GM21825 (cell line): ENCODE measurements at regions not wholly inside any gene's neighbourhood (a gene's known extent, or its start where the extent isn't known, plus 50 kb on each side); places are given as distances from the start of the nearest gene placed in this dataset.
"Not testable (repeated sequence)": the region's sequence is repeated elsewhere in the genome, so short reads cannot be mapped to it uniquely, and the experiment has no call there.

Source experiments
- ATAC-seq: cut with Tn5 transposase; IDR thresholded peaks from one replicate; pipeline ENCODE4 v1.9.1; 2021; ENCODE audit warnings: mild to moderate bottlenecking, moderate library complexity; ENCODE audit not compliant: unreplicated experiment

DNA sequence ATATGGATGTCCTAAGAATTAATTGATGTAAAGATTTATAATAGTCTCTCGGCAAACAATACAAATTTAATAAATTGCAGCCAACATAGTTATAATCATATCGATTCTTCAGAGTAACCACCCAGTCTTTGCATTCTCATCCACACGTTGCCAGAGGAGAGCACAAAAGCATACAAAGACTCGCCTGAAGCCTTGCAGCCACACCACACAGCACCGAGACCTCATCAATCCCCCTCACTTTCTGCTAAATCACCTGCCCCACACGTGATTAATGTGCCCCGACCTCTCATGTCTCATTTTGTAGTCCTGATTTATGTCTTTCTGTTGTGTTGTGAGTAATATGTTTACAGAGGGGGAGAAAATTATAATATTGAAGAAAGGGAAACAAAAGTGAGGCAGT, 510.4 kb downstream of the TRIML1 start:
- ATAC-seq = no peak

DNA sequence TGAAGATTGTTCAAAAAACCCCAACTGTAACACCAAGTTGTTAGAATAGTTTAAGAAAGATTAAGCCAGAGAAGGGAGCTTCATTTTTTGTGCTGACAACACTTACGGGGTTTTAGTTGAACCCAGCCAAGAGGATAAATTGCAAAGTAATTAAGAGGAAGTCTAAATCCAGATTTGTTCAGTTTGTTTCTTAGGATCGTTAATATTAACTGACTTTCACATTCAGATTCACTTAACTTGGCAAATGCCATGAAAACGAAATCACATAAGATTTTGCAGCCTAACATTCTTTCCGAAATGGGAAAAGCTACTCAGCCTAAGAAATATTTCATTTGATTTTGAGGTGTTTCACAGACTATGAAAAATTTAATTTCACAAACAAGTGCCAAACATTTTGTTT, 511.3 kb downstream of the TRIML1 start:
- ATAC-seq = no peak

DNA sequence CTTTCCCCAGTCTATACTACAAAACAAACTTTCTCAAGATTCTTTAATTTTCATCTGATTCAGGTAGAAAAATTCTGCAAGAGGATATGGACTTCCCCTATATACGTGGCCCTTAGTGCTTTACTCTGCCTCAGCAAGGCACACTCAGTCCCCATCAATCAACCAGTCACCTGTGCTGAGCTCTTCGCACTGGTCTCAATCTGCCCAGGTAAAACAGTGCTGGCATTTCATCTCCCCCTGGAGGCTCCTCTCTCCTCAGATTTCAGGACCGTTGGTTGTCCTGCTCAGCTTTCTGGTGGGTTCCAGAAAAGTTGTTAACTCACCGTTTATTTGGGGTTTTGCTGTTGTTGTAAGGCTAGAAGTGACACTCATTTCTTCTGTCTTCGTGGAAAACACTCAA, 518.1 kb downstream of the TRIML1 start:
- ATAC-seq = no peak

DNA sequence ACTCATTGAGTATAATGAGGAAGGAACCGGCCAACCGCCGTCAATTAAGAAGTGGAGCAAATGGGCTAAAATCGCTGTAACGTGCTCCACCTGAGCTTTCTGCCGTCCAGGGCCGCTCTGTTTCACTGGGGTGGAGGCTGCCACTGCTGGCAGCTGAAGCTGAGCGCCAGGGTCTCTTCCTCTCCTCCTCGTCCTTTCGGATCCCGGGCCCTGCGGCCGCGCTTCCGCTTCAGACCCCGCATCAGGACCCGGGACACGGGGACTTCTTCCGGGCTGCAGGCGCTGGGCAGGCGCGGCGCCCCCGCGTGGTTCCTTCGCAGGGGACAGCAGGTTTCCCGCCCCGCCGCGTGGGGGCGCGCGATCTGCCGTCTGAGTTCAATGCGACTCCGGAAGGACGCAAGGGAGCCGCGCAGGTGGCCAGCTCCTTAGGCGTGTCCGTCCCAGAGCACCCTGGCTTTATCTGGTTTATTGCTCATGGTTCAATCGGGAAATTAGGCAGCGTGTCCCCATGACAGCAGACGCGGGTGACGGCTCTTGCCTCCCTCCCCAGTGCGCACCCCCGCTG, 519.8 kb downstream of the TRIML1 start:
- ATAC-seq = no peak

- no peak for ATAC-seq
These were observed 521.6 kb downstream of the TRIML1 start for GRCh38 chr4:188660796-188661195.

- no peak for ATAC-seq
These were observed 522.3 kb downstream of the TRIML1 start for GRCh38 chr4:188661502-188661901.

- no peak for ATAC-seq
These were observed 524.1 kb downstream of the TRIML1 start for GRCh38 chr4:188663369-188663768.

DNA sequence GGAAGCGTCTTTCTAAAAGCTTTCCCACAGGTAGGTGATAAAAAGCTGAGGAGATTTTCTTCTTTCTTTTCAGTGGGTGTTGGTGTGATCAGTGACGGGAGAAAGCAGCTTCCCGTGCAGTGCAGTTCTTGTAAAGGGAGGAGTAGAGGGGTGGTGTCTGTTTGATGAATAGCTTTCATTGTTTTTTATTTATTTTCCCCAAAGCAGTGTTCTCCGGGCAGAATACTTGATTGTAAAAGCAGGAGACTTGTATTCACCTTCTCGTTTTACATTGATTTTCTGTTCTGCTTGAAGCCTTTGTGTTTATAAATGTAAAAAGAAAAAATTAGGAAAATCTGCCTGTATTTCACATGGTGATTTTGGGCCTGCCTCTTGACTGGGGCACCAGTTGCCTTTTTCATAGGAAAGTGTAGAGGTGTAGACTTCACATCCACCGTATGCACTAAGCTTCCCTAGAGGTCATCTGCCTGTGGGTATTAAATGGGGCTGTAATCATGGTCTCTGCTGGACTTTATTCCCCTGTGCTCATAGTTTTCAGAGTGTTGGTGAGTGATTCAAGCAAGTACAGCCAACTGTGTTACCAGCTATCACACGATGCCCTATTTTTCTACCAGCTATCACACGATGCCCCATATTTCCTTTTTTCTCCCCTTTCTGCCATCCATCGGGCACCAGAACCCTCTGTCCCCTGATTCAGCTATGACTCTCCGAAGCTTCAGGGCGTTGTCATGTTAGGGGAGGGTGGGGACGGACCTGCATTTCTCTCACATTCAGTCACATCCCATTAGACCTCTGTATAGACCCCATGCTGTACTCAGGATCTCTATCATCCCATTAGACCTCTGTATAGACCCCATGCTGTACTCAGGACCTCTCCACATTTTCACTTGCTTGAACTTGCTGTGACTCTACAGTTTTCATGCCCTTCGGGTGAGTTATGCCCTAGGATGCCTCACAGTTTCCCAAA, 526.5 kb downstream of the TRIML1 start:
- no peak for ATAC-seq

GRCh38 chr4:188678691-188679090, 539.5 kb downstream of the TRIML1 start:
- ATAC-seq = not testable (repeated sequence)

DNA sequence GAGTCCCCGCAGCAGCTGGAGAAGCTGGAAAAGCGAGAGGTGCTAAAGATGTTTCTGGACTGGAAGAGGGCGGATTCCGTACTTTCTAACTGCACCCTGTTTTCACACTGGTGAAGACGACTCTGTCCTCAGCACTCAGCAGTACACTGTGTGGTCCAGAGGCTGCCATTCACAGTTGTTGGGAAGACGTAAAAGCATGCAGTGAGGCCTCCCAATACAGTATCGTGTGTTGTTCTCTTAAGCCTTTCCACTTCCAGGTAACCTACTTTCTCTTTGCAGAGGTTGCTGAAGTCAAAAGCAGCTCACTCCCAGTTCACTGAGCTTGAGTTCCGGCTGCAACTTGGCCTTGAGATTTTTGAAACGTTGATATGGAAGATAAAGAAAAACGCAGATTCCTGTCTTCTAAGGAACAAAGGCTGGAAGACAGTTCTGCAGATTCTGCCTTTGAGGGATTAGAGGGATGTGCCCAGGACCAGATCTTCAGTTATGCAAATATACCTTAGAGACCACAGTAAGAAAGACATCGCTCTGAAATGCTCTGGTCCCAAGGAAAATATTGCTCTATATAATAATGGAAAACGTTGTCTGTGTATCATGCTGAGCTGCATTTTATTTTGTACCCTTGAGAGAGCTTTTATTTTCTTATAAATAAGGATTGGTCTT, 540.9 kb downstream of the TRIML1 start:
- no peak for ATAC-seq

- no peak for ATAC-seq
These were observed 541.4 kb downstream of the TRIML1 start for GRCh38 chr4:188680667-188681063.

DNA sequence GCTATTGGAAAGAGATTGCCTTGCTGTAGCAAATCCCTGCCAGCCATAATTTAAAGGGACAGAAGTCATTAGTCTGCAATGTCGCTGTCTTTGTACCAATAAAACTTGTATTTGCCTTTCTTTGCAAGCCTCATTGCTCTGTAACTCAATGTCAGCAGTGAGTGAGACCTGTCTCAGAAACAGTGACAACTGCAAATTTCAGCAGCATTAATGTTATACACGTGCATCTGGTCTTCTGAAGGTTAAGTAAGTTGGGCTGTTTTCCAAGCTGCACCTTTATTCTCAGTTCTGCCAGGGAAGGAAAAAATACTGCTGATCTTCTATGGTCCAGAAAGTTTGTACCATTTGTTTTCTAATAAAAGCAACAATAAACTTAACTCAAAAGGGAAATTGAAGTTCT, 543.1 kb downstream of the TRIML1 start:
- no peak for ATAC-seq

DNA sequence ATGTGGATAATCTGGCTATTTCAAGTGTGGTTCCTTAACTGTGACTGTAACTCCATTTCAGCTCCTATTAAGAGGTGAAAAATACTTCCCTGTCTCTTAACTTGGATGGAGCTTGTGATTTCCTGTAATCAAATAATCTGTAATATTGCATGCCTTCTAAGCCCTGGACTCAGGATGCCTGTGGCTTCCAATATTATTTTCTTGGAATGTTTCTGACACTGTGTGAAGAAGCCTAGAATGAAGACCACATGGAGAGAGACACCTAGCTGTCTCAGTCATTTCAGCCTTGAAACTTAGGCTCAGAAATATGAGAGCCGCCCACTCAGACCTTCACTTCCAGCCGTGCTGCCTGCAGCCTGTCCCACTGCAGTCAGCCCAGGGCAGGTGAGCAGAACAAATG, 544.3 kb downstream of the TRIML1 start:
- ATAC-seq = no peak

DNA sequence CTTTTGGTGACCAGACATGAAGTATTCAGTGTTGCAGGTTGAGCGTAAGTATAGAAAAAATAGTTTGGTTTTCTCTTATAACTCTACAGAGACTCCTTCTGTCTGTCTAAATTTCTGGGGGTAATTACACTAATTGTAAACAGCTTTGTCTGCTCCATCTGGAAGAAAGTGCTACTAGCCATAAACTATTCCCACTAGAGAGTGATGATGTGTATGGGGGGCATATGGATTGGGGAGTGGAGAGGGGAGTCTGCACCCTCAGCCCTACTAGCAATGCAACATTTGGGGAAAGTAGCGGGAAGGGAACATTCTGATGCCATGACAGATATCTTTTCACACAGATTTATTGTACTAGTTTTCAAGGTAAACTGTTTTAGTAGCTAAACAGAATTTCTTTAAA, 549.7 kb downstream of the TRIML1 start:
- ATAC-seq = no peak

DNA sequence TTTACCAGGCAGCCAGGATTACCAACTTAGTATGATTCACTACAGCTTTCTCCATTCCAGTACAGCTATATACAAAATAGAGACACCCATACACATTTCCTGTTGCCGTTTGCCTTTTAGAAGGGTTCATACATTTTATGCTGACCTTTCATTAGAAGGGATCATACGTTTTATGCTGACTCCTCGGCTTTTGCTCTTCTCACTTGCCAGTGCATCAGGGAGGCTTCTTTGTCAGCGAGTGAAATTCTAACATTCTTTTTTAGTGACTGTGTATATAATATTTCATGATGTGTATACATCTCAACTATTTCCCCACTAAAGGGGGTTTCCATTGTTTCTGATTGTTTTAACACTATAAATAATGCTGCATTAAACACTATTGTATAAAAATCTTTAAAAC, 552.6 kb downstream of the TRIML1 start:
- ATAC-seq = no peak

GRCh38 chr4:188695261-188695660, 556.0 kb downstream of the TRIML1 start:
- no peak for ATAC-seq

DNA sequence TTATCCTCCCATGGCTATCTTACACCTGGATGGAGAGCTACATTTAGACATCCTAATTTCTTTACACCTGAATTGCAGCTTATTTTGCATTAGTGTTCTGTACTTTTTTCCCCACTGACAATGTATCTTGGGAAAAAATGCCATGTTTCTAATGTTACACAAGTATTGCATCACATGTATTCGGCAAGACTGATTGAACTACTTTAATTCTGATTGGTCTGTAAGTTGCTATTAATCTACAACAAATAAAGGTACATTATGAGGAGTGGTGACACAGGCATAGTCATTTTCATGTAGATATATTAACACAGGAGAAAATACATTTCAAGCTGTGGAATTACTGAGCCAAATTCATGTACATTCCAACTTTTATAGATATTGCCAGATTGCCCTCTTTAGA, 558.0 kb downstream of the TRIML1 start:
- no peak for ATAC-seq

DNA sequence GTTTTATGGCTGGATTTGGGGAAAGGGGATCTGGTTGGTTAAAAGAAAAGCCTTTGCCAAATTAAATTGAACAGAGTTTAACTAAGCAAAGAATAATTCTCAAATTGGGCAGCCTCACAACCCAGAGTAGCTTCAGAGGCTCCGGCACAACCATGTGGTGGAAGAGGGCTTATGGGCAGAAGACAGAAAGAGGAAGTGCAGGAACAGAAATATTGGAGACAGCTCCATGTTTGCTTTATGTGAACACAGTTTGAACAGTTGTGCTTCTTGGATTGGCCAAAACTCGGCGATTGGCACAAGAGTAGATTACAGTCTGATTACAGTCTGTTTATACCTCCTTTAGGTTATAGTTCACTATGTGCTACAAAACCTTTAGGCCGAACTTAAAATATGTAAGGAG, 562.7 kb downstream of the TRIML1 start:
- no peak for ATAC-seq

DNA sequence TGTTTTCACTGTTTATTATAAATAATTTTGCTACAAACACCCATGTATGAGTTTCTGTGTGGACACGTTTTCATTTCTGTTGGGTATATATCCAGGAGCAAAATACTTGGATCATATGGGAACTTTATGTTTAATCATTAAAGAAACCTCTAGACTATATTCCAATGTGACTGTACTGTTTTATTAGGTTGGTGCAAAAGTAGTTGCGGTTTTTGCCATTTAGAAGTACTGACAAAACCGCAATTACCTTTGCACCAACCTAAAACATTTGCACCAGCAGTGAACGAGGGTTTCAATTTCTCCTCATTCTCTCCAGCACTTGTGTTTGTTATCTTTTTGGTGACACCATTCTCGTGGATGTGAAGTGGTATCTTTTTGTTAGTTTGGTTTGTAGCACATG, 565.0 kb downstream of the TRIML1 start:
- no peak for ATAC-seq

DNA sequence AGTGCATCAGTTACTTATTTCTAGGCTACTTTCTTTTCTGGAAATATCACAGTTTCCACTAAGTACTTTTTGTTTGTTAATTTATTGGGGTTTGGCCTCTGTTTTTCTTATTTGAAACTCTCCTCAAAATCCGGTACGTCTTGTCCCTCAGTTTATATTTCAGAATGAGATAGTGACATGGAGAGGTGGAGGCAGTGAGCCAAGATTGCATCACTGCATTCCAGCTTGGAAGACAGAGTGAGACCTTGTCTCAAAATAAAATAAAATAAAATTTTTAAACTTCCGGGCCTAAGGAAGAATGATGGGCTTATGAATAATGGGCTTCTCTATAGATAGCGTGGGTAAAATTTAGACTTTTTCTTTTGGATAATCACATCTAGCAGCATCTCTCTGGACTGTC, 567.8 kb downstream of the TRIML1 start:
- ATAC-seq = no peak

DNA sequence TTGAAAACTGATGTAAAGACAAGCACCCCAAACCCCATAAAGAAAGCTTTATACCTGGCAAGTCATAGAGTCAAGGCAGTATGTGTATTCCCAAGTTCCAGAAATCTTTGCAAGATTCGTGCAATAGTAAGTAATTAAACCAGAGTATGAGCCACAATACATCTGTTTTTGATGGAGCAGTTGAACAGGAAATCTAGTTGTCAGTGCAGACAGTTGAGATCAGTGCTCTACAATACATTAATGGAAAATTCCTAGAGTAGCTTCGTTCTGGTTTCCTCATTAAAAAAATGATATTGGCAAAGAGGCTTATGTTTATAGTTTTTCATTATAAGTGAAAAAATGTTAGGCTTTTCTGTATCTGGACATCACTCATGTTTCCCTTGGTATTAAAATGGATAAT, 575.3 kb downstream of the TRIML1 start:
- no peak for ATAC-seq

DNA sequence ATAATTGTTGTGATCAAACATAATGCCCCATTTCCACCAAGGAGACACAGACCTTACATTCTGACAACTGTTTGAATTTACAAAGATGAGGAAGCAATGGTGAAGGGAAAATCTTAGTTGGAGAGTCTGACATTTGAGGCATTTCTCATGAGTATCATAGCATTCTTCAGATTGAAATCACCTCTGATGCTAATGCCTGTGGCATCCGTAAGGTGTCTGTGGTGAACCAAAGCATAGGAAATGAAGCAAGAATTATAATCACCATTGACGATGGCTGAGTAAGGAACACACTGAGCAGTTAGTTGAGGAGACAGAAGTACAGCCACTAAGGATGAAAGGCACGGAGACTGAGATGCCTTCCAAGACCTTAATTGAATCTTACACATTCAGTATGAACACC, 575.7 kb downstream of the TRIML1 start:
- ATAC-seq = no peak
